ENCODE measurements at regions not wholly inside any gene's neighbourhood (a gene's known extent, or its start where the extent isn't known, plus 50 kb on each side); places are given as distances from the start of the nearest gene placed in this dataset.

GRCh38 chr15:92322566-92323355, 70.9 kb upstream of the ST8SIA2 start:
- Histone ChIP-seq H3K9me3 (ENCODE audit: insufficient read depth, low read depth, low read length) (no peaks in the 10 kb centered on the region), H3K4me1 (ENCODE audit: insufficient read depth, low read length) (no peaks in the 10 kb centered on the region), H3K36me3 (ENCODE audit: insufficient read depth, low read length) (no peaks in the 10 kb centered on the region), H2AFZ (ENCODE audit: low read depth, low read length) (no peak overlapping the region), H3K4me2 (ENCODE audit: low read length) (no peak overlapping the region), H3K27me3 (ENCODE audit: insufficient read depth, low read length) (peaks cover 2% of the 10 kb centered on the region), H4K20me1 (ENCODE audit: insufficient read depth, low read length) (no peaks in the 10 kb centered on the region), H3K27ac (ENCODE audit: low read depth, low read length) (no peak overlapping the region), H3K9ac (ENCODE audit: low read length) (no peak overlapping the region), H3K79me2 (ENCODE audit: insufficient read depth, low read length) (no peaks in the 10 kb centered on the region), H3K4me3 (ENCODE audit: insufficient read depth, low read depth, low read length) (no peak overlapping the region)
- no peak overlapping the region for H3K4me3 Mint-ChIP-seq (ENCODE audit: unreplicated experiment)
- DNase-seq (ENCODE audit: low read depth) (no peak), FAIRE-seq (no peak)
- H3K36me3 Mint-ChIP-seq (ENCODE audit: low read depth, unreplicated experiment), result no peaks in the 10 kb centered on the region
- TF ChIP-seq, protein P1, sequence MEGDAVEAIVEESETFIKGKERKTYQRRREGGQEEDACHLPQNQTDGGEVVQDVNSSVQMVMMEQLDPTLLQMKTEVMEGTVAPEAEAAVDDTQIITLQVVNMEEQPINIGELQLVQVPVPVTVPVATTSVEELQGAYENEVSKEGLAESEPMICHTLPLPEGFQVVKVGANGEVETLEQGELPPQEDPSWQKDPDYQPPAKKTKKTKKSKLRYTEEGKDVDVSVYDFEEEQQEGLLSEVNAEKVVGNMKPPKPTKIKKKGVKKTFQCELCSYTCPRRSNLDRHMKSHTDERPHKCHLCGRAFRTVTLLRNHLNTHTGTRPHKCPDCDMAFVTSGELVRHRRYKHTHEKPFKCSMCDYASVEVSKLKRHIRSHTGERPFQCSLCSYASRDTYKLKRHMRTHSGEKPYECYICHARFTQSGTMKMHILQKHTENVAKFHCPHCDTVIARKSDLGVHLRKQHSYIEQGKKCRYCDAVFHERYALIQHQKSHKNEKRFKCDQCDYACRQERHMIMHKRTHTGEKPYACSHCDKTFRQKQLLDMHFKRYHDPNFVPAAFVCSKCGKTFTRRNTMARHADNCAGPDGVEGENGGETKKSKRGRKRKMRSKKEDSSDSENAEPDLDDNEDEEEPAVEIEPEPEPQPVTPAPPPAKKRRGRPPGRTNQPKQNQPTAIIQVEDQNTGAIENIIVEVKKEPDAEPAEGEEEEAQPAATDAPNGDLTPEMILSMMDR (IDR thresholded peaks at IDR 0.05; ENCODE audit: insufficient read depth, low read depth, low read length), result no peak
- no peak for TF ChIP-seq EZH2 (IDR thresholded peaks at IDR 0.05; ENCODE audit: insufficient read depth, low read length)
- H3K4me1 Mint-ChIP-seq (ENCODE audit: low read depth, unreplicated experiment), result no peaks in the 10 kb centered on the region
- no peak overlapping the region for H3K27ac Mint-ChIP-seq (ENCODE audit: unreplicated experiment)
- H3K27me3 Mint-ChIP-seq (ENCODE audit: low read depth, unreplicated experiment), result peaks cover 40% of the 10 kb centered on the region
- H3K9me3 Mint-ChIP-seq (ENCODE audit: unreplicated experiment), result peaks cover 3% of the 10 kb centered on the region

DNA sequence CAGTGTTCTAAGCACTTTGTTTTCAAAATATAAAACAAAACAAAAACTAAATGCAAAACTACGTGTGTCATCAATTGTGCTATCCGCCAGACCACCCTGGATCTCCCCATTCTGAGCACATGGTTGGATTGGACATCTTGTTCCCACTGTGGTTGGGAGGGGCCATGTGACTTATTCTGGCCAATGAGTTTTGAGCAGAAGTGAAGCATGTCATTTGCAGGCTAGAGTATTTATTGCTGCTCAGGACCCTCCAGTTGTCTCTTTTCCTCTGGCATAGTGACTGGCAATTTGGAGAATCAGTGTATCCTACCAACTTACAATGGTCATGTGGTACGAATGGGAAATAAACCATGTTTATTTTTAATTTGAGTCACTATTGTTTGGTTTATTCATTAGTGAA, 70.2 kb upstream of the ST8SIA2 start:
- Histone ChIP-seq H3K4me3 (ENCODE audit: insufficient read depth, low read depth, low read length) (no peak overlapping the region), H3K9ac (ENCODE audit: low read length) (no peak overlapping the region), H4K20me1 (ENCODE audit: insufficient read depth, low read length) (no peaks in the 10 kb centered on the region), H3K27me3 (ENCODE audit: insufficient read depth, low read length) (peaks cover 2% of the 10 kb centered on the region), H3K9me3 (ENCODE audit: insufficient read depth, low read depth, low read length) (no peaks in the 10 kb centered on the region), H3K4me2 (ENCODE audit: low read length) (no peak overlapping the region), H3K27ac (ENCODE audit: low read depth, low read length) (no peak overlapping the region), H2AFZ (ENCODE audit: low read depth, low read length) (no peak overlapping the region), H3K4me1 (ENCODE audit: insufficient read depth, low read length) (no peaks in the 10 kb centered on the region), H3K36me3 (ENCODE audit: insufficient read depth, low read length) (no peaks in the 10 kb centered on the region), H3K79me2 (ENCODE audit: insufficient read depth, low read length) (no peaks in the 10 kb centered on the region)
- Mint-ChIP-seq H3K4me1 (ENCODE audit: low read depth, unreplicated experiment) (no peaks in the 10 kb centered on the region), H3K27ac (ENCODE audit: unreplicated experiment) (no peak overlapping the region), H3K27me3 (ENCODE audit: low read depth, unreplicated experiment) (peaks cover 35% of the 10 kb centered on the region), H3K4me3 (ENCODE audit: unreplicated experiment) (no peak overlapping the region), H3K36me3 (ENCODE audit: low read depth, unreplicated experiment) (no peaks in the 10 kb centered on the region), H3K9me3 (ENCODE audit: unreplicated experiment) (peaks cover 3% of the 10 kb centered on the region)
- DNase-seq (ENCODE audit: low read depth) (no peak), FAIRE-seq (no peak)
- no peak for TF ChIP-seq EZH2 (IDR thresholded peaks at IDR 0.05; ENCODE audit: insufficient read depth, low read length)
- TF ChIP-seq, protein P1 (IDR thresholded peaks at IDR 0.05; ENCODE audit: insufficient read depth, low read depth, low read length), result no peak
